ENCODE measurements at regions not wholly inside any gene's neighbourhood (a gene's known extent, or its start where the extent isn't known, plus 50 kb on each side); places are given as distances from the start of the nearest gene placed in this dataset.

DNA sequence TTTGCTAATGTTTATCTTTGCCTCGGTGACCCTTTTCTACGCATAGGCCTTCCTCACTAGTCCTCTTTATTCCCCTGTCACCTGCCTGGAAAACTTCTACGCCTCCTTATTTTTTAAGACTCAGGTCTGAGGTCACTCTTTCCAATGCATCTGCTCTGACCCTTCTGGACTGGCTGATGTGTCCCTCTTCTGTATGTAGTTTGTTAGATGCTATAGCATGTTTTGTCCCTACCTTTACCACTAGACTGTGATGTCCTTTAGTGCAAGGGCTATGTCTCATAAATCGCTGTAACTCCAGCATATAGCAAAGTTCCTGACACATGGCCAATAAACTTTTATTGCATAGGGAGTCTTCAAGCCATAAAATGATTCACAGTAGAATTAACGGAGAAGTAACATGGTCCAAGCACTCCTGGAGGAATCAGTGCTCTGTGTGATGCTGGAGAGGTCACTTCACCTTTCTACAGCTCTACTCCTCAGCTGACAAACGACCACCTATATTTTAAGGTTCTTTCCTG, 872.5 kb upstream of the SLIT2 start:
- Mint-ChIP-seq H3K27ac (ENCODE audit: unreplicated experiment) (no peak overlapping the region), H3K4me3 (no peak overlapping the region), H3K9me3 (no peaks in the 10 kb centered on the region)

DNA sequence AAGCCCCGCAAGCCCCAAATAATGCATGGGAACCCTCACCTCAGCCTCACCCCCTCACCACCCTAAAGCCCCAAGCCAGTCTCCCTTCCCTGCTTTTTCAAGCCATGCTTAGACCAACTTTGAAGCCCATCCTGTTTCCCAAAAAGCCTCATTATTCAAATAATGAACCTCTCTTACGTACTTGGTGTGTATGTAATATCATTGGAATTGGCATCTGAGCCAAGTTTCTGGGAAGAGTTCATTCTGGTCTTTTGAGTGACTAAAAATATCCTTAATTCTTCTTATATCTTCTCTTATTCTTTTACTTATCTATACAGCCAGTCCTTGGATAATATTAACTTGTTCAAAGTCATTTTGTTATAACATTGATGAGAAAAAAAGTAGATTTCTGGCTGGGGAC, 875.8 kb upstream of the SLIT2 start:
- Mint-ChIP-seq H3K9me3 (no peaks in the 10 kb centered on the region), H3K27ac (ENCODE audit: unreplicated experiment) (no peak overlapping the region), H3K4me1 (peaks cover 15% of the 10 kb centered on the region), H3K36me3 (ENCODE audit: low read depth) (no peaks in the 10 kb centered on the region), H3K4me3 (no peak overlapping the region), H3K27me3 (ENCODE audit: low read depth) (no peaks in the 10 kb centered on the region)
- no peak for DNase-seq (ENCODE audit: low read depth, low spot score)
- TF ChIP-seq, protein P1, sequence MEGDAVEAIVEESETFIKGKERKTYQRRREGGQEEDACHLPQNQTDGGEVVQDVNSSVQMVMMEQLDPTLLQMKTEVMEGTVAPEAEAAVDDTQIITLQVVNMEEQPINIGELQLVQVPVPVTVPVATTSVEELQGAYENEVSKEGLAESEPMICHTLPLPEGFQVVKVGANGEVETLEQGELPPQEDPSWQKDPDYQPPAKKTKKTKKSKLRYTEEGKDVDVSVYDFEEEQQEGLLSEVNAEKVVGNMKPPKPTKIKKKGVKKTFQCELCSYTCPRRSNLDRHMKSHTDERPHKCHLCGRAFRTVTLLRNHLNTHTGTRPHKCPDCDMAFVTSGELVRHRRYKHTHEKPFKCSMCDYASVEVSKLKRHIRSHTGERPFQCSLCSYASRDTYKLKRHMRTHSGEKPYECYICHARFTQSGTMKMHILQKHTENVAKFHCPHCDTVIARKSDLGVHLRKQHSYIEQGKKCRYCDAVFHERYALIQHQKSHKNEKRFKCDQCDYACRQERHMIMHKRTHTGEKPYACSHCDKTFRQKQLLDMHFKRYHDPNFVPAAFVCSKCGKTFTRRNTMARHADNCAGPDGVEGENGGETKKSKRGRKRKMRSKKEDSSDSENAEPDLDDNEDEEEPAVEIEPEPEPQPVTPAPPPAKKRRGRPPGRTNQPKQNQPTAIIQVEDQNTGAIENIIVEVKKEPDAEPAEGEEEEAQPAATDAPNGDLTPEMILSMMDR (conservative IDR thresholded peaks at IDR 0.05): no peak

More for the DNA sequence above, 872.5 kb upstream of the SLIT2 start:
- Mint-ChIP-seq H3K4me1 (peaks cover 15% of the 10 kb centered on the region), H3K36me3 (ENCODE audit: low read depth) (no peaks in the 10 kb centered on the region), H3K27me3 (ENCODE audit: low read depth) (no peaks in the 10 kb centered on the region)
- TF ChIP-seq, protein P1 (conservative IDR thresholded peaks at IDR 0.05): no peak
- no peak for DNase-seq (ENCODE audit: low read depth, low spot score)

DNA sequence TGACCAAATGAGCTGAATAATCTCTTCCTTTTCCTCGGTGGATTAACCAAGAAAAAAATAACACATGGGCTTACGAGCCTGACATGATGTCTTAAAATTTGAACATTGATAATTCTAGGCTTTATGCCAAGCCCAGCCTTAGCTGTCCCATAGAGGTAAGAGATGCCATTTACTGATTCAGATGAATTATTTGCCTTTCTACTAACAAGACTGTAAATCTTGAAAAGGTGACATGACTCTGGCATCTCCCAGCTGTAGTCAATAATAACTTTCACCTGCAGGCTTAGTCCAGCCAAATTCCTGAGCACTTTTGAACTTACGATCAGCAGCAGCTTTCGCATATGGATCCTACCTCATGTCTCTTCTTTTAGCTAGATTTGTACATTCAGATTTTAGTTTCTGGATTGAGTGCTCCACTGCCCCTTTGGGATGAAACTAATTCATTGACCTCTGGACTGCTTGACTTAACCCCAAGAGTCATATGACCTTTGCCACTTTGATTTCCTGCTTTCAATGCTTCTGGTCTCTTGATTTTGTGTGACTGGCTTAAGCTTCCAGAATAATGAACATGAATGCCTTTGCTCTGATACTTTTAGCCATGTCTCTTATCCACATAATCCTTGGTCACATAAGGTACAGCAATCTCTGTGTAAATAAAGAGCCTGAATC, 876.4 kb upstream of the SLIT2 start:
- Mint-ChIP-seq H3K36me3 (ENCODE audit: low read depth) (no peaks in the 10 kb centered on the region), H3K27me3 (ENCODE audit: low read depth) (no peaks in the 10 kb centered on the region), H3K4me3 (no peak overlapping the region), H3K27ac (ENCODE audit: unreplicated experiment) (no peak overlapping the region), H3K4me1 (peaks cover 15% of the 10 kb centered on the region), H3K9me3 (no peaks in the 10 kb centered on the region)
- TF ChIP-seq, protein P1 (conservative IDR thresholded peaks at IDR 0.05): no peak
- no peak for DNase-seq (ENCODE audit: low read depth, low spot score)

DNA sequence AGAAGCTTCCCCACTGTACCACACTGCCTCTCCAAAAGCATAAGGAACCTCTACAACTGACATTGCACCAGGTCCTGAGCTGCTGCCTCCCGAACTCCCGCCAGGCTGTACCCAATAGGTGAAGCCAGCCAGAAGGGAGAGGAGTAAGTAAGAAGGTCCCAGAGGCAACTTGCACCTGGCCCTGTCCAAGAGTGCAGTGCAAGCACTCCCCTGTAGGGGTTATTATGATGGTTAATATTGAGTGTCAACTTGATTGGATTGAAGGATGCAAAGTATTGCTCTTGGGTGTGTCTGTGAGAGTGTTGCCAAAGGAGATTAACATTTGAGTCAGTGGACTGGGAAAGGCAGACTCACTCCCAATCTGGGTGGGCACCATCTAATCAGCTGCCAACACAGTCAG, 879.3 kb upstream of the SLIT2 start:
- TF ChIP-seq, protein P1 (conservative IDR thresholded peaks at IDR 0.05): no peak
- Mint-ChIP-seq H3K27ac (ENCODE audit: unreplicated experiment) (no peak overlapping the region), H3K27me3 (ENCODE audit: low read depth) (no peaks in the 10 kb centered on the region), H3K4me1 (peaks cover 15% of the 10 kb centered on the region), H3K36me3 (ENCODE audit: low read depth) (no peaks in the 10 kb centered on the region), H3K4me3 (no peak overlapping the region), H3K9me3 (no peaks in the 10 kb centered on the region)
- DNase-seq (ENCODE audit: low read depth, low spot score): no peak

DNA sequence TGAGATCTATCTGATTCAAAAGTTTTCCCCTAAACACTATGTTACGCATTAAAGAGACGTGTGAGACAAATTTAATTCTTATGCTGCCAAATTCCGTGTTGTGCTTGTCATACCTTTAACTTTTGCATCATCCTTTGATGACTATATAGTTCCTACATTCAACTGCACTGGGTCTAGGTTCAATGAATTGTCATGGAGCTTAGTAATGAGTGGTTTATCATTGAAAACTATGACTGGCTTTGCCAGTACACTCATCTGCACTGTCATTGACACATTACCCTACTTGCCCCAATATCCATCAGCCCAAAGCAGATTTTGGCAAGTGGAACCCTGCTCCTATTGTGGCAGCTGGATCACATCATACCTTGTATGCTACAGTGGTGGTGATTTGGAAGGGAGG, 882.9 kb upstream of the SLIT2 start:
- DNase-seq (ENCODE audit: low read depth, low spot score): no peak
- no peaks in the 10 kb centered on the region for H3K36me3 Mint-ChIP-seq (ENCODE audit: low read depth)
- no peaks in the 10 kb centered on the region for H3K4me1 Mint-ChIP-seq
- TF ChIP-seq, protein P1 (conservative IDR thresholded peaks at IDR 0.05): no peak
- H3K27ac Mint-ChIP-seq (ENCODE audit: unreplicated experiment): no peak overlapping the region
- no peaks in the 10 kb centered on the region for H3K27me3 Mint-ChIP-seq (ENCODE audit: low read depth)
- H3K9me3 Mint-ChIP-seq: no peaks in the 10 kb centered on the region
- no peak overlapping the region for H3K4me3 Mint-ChIP-seq
